ENCODE measurements at regions not wholly inside any gene's neighbourhood (a gene's known extent, or its start where the extent isn't known, plus 50 kb on each side); places are given as distances from the start of the nearest gene placed in this dataset.
"Not testable (repeated sequence)": the region's sequence is repeated elsewhere in the genome, so short reads cannot be mapped to it uniquely, and the experiment has no call there.

- DNase-seq (ENCODE audit: low read depth in 3 of 3), result no peak
These were observed 120.6 kb upstream of the CHST15 start for GRCh38 chr10:124213899-124214510.

GRCh38 chr10:124213471-124213870 lies 120.1 kb upstream of the CHST15 start:
- DNase-seq (ENCODE audit: low read depth in 3 of 3), result no peak

DNA sequence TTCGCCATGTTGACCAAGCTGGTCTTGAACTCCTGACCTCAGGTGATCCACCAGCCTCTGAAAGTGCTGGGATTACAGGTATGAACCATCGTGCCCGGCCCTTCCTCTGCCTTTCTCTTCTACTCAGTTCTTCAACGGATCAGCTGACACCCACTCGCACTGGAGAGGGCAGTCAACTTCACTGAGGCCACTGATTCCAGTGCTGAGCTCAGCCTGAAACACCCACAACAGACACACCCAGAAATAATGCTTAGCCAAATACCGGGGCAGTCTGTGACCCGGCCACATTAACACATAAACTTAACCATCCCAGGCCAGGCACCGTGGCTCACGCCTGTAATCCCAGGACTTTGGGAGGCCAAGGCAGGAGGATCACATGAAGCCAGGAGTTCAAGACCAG lies 119.3 kb upstream of the CHST15 start:
- no peak for DNase-seq (ENCODE audit: low read depth in 3 of 3)

- no peak for DNase-seq (ENCODE audit: low read depth in 3 of 3)
These were observed 118.5 kb upstream of the CHST15 start for GRCh38 chr10:124211921-124212320.

GRCh38 chr10:124210263-124210662 lies 116.9 kb upstream of the CHST15 start:
- no peak for DNase-seq (ENCODE audit: low read depth in 3 of 3)

DNA sequence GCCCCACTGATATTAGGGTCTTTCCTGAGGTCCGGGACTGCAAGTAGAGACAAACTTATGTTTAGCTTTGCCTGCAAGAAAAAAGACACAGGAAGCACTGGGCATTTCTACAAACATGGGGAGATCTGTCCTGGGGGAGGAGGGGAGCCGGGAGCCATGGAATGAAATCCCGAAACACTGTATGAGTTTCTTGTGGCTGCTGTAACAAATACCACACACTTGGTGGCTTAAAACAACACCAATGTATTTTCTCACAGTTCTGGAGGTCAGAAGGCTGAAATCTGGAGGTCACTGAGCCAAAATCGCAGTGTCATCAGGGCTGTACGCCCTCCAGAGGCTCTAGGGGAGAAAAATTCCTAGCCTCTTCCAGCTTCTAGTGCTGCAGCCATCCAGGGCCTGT lies 114.0 kb upstream of the CHST15 start:
- DNase-seq (ENCODE audit: low read depth in 3 of 3), result no peak

- DNase-seq (ENCODE audit: low read depth in 3 of 3), result no peak
These were observed 113.2 kb upstream of the CHST15 start for GRCh38 chr10:124206616-124207015.

DNA sequence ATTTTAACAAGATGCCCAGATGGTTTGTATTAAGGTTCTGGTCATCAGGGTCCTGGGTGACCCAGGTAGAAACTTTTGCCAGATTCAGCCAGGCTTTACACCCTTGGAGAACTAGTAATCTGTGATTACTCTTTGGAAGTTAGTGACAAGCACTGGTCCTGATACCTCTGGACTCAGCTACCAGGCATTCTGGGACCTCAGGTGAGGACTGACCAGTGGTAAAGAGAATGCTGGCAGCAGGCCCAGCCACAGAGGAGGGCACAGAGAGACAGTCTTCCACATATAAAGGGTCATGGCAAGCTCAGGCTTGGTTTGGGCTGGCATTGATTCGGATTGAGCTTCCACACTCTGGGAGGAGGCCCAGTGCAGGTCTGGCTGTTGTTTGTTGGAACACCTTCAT lies 112.0 kb upstream of the CHST15 start:
- no peak for DNase-seq (ENCODE audit: low read depth in 3 of 3)

DNA sequence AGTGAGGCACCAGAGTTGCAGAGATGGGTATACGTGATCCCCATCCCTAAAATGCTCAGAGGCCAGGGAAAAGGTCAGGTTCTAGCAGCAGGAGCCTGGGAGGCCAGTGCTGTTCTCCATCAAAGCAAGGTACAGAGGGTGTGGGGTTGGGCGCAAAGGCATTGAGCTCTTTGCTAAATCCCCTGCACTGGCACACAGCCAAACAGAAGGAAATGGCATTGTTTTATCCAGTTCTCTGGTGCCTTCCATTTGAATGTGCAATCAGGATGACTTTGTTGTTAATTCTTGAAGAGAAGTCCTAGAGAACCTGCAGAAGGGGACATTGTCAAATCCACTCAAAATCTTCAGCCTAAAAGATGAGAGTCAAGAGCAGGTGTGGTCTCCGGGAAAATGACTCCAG lies 111.3 kb upstream of the CHST15 start:
- DNase-seq (ENCODE audit: low read depth in 3 of 3), result no peak

- no peak for DNase-seq (ENCODE audit: low read depth in 3 of 3)
These were observed 106.6 kb upstream of the CHST15 start for GRCh38 chr10:124200011-124200410.

GRCh38 chr10:124198871-124199270 lies 105.5 kb upstream of the CHST15 start:
- no peak for DNase-seq (ENCODE audit: low read depth in 3 of 3)

DNA sequence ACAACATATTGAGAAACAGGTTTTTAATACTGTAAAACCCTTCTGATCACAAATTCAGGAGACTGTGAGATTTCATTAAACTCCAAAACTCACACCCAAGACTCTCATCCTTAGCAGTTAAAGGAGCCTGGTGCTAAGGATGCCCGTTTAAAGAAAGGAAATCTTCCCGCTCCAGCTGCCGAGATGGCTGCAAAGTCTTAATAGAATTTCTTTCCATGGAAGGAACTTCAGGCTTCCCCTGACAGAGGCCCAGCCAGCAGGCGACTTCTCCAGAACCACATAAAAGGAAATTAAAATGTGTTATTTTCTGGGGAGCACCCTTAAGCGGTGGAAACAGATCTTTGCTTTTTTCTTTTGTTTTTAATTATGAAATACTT lies 104.7 kb upstream of the CHST15 start:
- no peak for DNase-seq (ENCODE audit: low read depth in 3 of 3)

DNA sequence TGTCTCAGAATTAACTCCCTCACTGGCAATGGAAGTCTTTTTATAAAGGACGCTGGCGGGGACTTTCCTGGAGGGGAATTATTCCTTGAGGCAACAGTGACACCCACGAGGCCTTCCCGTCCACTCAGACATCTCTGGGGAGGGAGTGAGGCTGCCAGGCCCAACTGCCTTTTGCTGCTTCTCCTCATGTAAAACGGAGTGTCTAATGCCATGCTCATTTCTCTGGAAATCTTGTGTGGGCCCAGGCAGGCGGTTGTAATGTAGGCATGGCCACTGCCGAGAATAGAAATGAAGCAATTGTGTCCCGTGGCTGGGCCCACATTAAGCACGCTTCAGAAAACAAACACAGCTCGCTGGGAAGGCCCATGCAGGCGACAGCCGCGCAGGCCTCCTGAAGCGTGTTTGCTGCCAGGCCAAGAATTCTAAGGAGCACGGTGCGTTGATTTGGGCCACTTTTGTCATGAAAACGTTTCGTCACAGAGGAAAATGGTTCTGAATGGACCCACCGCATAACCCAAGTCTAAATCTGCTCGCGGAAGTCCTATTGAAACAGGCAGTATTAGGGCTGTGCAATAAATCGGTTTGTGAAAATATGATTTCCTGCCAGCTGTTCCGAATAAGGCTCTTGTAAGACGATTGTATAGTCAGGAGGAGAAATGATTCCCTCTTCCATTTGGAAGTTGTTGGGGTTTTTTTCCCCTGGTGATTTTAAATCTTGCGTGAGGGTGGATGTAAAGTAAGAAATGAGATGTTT lies 104.2 kb upstream of the CHST15 start:
- no peak for DNase-seq (ENCODE audit: low read depth in 3 of 3)

DNA sequence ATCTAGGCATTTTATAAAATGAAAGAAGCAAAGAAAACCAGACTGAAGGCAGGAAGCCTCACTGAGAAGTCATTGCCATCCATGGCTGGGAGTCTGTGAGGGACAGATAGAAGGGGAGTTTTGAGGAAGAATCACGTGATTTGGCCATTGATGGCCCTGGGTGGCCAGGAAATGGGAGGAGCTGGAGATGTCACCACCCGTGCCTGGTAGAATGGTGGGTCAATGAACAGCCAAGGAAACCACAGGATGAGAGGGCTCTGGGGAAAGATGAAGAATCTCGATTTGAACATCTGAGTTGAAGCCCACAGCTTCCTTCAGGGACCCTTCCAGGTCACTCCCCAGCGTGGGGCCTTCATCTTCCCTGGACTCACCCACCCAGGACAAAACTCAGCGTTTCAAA lies 103.3 kb upstream of the CHST15 start:
- no peak for DNase-seq (ENCODE audit: low read depth in 3 of 3)

DNA sequence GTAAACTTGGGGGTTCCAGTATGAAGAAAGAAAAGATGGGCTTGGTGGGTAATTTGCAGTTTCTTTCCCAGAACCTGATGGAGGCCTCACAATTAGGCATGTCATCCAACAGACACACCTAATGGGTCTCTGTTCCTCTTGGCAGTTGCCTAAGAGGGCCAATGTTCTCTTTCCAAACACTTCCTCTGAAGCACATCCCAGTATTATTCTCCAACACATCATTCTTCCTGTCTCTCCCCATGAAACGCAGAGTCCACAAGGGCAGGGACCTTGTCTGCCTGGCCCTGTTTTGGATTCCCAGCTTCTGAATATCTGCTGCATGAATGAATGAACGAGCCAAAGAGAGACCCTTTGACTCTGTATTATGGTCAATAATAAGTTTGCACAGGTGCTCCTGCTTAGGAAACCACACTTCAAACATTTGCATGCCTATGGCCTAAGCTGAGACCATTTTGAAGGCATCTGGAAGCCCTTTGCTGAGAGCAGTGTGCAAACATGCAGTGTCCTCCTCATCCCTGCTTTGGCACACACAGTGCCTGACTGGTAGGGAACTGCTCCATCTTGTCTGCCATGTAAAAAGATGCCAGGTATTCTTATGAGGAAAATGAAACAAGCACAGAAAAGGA lies 100.9 kb upstream of the CHST15 start:
- no peak for DNase-seq (ENCODE audit: low read depth in 3 of 3)

DNA sequence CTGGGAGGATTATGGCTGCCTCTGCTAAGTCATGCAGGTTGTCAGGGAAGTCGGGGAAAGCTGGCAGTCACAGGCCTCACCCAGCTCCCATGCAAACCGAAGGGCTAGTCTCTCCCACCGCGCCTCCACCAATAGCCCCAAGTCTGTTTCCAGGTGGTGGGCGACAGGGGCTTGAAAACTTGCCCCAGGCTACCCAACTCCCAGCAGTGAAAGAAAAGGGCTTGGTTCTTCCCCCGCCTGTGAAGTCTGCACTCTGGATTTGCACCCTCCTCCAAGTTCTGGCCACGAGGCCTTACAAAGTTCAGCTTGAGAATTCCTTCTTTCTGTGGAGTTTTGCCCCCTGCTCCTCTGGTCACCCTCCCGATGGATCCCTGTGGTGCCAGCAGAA lies 99.9 kb upstream of the CHST15 start:
- DNase-seq (ENCODE audit: low read depth in 3 of 3), result no peak

- DNase-seq (ENCODE audit: low read depth in 3 of 3), result not testable (repeated sequence)
These were observed 99.4 kb upstream of the CHST15 start for GRCh38 chr10:124192664-124193308.

- not testable (repeated sequence) for DNase-seq (ENCODE audit: low read depth in 3 of 3)
These were observed 97.1 kb upstream of the CHST15 start for GRCh38 chr10:124190476-124190875.

- no peak for DNase-seq (ENCODE audit: low read depth in 3 of 3)
These were observed 93.6 kb upstream of the CHST15 start for GRCh38 chr10:124186956-124187355.

DNA sequence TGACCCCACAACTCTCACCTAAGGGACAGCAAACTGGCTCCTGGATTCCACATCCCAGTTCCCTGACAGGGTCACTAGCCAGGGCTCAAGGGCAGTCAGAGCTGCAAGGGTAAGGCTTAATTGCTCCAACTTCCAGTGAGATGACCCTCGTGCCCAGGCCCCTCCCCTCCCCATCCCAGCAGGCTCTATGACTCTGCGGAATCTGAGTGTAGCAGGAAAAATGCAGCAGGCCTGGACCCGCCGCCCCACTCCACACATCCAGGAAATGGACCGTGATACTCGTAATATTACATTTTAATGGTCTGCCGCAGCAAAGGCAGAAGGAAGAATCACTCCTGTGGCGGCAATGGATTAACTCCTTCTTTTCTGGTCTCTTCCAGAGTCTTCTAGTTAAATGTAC lies 91.7 kb upstream of the CHST15 start:
- DNase-seq (ENCODE audit: low read depth in 3 of 3), result no peak

DNA sequence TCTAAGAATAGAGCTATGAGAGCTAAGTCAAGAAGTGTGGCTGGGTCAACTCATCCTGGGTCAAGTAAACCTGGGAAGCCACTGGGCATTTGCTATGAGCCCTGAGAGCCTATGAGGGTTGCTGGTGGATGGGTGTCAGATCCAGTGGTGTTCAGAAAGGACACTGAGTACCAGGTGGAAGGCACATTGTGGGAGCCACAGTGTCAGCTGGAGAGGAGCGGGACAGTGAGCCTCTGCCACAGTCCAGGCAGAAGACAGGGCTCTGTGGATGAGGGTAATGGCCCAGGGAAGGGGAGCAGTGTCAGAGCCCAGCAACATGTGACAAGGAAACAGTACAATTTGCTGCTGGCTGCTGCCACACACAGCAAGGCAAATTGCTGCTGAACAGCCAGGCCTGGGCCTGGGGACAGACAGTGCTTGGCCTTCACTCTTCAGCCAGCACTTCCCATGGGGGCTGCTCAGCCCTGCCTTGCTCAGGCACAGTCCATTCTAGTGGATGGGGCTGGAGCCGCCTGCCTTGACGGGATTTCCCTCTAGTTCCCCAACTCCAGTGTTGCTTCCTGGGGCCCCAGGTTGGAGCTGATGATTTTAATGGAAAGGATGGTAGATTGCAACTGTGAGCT lies 90.9 kb upstream of the CHST15 start:
- no peak for DNase-seq (ENCODE audit: low read depth in 3 of 3)

DNA sequence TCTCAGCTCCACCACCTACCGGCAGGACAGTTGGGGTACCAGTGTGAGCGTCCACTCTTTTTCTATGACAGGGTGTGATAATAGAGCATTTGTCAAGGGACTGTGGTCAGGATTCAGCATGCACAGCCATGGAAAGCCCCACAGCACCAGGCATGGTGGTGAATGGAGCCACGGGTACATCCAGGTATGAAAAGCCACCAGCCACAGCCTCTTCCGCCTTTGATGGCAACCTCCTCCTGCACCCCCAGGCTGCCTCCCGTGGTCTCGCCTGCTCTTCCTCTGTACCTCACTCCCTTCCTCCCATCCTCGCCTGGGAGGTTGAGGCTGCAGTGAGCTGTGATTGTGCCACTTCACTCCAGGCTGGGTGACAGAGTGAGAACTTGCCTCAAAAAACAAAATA lies 90.2 kb upstream of the CHST15 start:
- DNase-seq (ENCODE audit: low read depth in 3 of 3), result no peak

Data from stimulated activated CD4-positive, alpha-beta T cell treated with anti-CD3 and anti-CD28 coated beads, TNF-alpha, amount 100 ng/mL, for 48 hours (primary cell).